ENCODE measurements at regions not wholly inside any gene's neighbourhood (a gene's known extent, or its start where the extent isn't known, plus 50 kb on each side); places are given as distances from the start of the nearest gene placed in this dataset.

DNA sequence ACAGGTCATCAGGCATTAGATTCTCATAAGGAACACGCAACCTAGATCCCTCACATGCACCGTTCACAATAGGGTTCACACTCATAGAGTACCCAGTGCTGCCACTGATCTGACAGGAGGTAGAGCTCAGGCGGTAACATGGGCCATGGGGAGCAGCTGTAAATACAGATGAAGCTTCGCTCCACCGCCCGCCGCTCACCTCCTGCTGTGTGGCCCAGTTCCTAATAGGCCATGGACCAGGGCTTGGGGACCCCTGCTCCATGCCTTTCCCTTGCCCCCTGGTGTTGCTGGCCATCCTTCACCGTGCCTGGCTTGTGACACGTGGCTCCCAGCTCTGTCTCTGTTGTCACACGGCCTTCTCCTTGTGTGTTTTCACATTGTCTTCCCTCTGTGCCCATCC is 171.1 kb upstream of the JARID2 start:
- TF ChIP-seq POLR2A (IDR thresholded peaks at IDR 0.05; ENCODE audit: low read depth, low read length) (no peak), EZH2 (IDR thresholded peaks at IDR 0.05; ENCODE audit: borderline replicate concordance, control insufficient read depth, low read depth, low read length) (no peak), CEBPB (IDR thresholded peaks at IDR 0.05; ENCODE audit: borderline replicate concordance in 1 of 2, low read depth in 2 of 2, low read length in 2 of 2) (no peak)
- TF ChIP-seq, protein P1, sequence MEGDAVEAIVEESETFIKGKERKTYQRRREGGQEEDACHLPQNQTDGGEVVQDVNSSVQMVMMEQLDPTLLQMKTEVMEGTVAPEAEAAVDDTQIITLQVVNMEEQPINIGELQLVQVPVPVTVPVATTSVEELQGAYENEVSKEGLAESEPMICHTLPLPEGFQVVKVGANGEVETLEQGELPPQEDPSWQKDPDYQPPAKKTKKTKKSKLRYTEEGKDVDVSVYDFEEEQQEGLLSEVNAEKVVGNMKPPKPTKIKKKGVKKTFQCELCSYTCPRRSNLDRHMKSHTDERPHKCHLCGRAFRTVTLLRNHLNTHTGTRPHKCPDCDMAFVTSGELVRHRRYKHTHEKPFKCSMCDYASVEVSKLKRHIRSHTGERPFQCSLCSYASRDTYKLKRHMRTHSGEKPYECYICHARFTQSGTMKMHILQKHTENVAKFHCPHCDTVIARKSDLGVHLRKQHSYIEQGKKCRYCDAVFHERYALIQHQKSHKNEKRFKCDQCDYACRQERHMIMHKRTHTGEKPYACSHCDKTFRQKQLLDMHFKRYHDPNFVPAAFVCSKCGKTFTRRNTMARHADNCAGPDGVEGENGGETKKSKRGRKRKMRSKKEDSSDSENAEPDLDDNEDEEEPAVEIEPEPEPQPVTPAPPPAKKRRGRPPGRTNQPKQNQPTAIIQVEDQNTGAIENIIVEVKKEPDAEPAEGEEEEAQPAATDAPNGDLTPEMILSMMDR (IDR thresholded peaks at IDR 0.05 in 2 of 3, conservative IDR thresholded peaks at IDR 0.05 in 1 of 3; ENCODE audit: control insufficient read depth in 2 of 3, extremely low read depth in 1 of 3, insufficient read depth in 1 of 3, low read depth in 3 of 3, low read length in 3 of 3) = no peak

All from GM12878 (cell line).